Spleen (tissue), 7 donors: ENCODE measurements at regions not wholly inside any gene's neighbourhood (a gene's known extent, or its start where the extent isn't known, plus 50 kb on each side); places are given as distances from the start of the nearest gene placed in this dataset.

Experiments
- CTCF ChIP-seq, 11 experiments: fragments of 200-600 bp in 7 of 11; fragments of 450-650 bp in 4 of 11; sonication (generic) in 4 of 11; IDR thresholded peaks in 8 of 11; conservative IDR thresholded peaks in 3 of 11; 1 replicate in 7 of 11; 2 replicates in 4 of 11; pipeline versions ENCODE4 v1.4.0 to v1.8.0; 2016 to 2021; ENCODE audit warnings: antibody characterized with exemption in 11 of 11, inconsistent platforms in 4 of 11, mild to moderate bottlenecking in 1 of 11
- POLR2A ChIP-seq, 3 donors: fragments of 450-650 bp; IDR thresholded peaks; one replicate each; pipeline ENCODE4 v1.5.1; 2017; ENCODE audit warnings: antibody characterized with exemption in 3 of 3, mild to moderate bottlenecking in 1 of 3
- donor health status: DM: no; HTN: no; CAD: no; lungs with moderate emphysema.
- donor health status: DM: no; HTN: no; CAD: no.
- donor health status: DM: no; HTN: no; CAD: no.

DNA sequence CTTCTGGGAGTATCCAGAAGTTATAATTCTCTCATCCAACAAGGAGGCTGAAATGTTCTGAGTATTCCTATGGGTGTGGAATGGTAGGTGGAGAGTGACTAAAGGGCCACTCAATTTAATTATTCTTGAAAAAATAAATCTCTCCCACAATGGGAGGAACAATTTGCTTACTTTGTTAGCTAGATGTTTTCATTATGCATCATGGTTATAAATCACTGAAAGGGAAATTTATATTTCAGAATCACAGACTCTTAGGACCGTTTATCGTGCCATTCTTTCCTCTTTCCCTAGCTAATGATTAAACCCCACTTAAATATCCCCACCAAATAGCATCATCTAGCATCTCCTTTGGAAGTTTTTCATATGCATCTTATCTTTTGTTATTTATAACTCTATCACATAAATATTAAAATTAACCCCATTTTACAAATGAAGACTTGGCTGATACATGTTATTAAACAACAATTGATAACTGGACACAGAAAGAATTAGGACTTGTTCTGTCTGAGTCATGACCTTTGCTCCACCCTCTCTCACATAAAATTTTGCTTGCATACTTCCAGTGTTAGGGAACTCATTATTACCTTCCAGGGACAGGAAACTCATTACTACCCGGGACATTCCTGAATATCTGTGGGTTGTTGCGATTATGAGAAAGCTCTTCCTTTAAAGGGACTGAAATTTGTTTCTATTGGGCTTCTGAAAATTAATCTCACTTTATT lies 94.9 kb upstream of the NMUR2 start:
- TF ChIP-seq CTCF (IDR thresholded peaks at IDR 0.05 in 8 of 11, conservative IDR thresholded peaks at IDR 0.05 in 3 of 11), result no peak
- no peak for TF ChIP-seq POLR2A (IDR thresholded peaks at IDR 0.05)
